HepG2 (cell line): ENCODE measurements at regions not wholly inside any gene's neighbourhood (a gene's known extent, or its start where the extent isn't known, plus 50 kb on each side); places are given as distances from the start of the nearest gene placed in this dataset.

ENCODE experiments used
- AGO1 ChIP-seq: fragments of 200-400 bp; formaldehyde crosslinking; IDR thresholded peaks from 2 replicates; pipeline ENCODE4 v1.6.1; 2017; ENCODE audit warnings: mild to moderate bottlenecking, low read depth, low read length, moderate library complexity; ENCODE audit not compliant: poor library complexity, severe bottlenecking
- CBX5 ChIP-seq: sonication (generic); formaldehyde crosslinking; IDR thresholded peaks from 2 replicates; pipeline ENCODE4 v1.4.0; 2020; ENCODE audit warnings: missing genetic modification reagents, borderline replicate concordance
- DMAP1 ChIP-seq: IDR thresholded peaks from 2 replicates; pipeline ENCODE4 v1.6.1; 2016
- FLYWCH1 ChIP-seq: sonication (generic); formaldehyde crosslinking; IDR thresholded peaks from 2 replicates; pipeline ENCODE4 v1.8.1; 2023; ENCODE audit warnings: mild to moderate bottlenecking, missing genetic modification reagents
- FOSL2 ChIP-seq: sonication (generic); formaldehyde crosslinking; IDR thresholded peaks from 2 replicates; pipeline ENCODE4 v1.4.0; 2020; ENCODE audit warnings: missing genetic modification reagents
- GLI4 ChIP-seq: sonication (generic); formaldehyde crosslinking; IDR thresholded peaks from 2 replicates; pipeline ENCODE4 v1.5.1; 2020; ENCODE audit warnings: missing genetic modification reagents, mild to moderate bottlenecking, moderate library complexity, borderline replicate concordance
- GPN1 ChIP-seq: sonication (generic); formaldehyde crosslinking; IDR thresholded peaks from 2 replicates; pipeline ENCODE4 v1.5.1; 2020; ENCODE audit warnings: missing genetic modification reagents, borderline replicate concordance
- GZF1 ChIP-seq: sonication (generic); formaldehyde crosslinking; IDR thresholded peaks from 2 replicates; pipeline ENCODE4 v1.5.1; 2020; ENCODE audit warnings: mild to moderate bottlenecking, missing genetic modification reagents
- ISL2 ChIP-seq: sonication (generic); formaldehyde crosslinking; IDR thresholded peaks from 2 replicates; pipeline ENCODE4 v1.5.0; 2020; ENCODE audit warnings: missing genetic modification reagents
- MAZ ChIP-seq, 2 experiments: sonication (generic) in 1 of 2; formaldehyde crosslinking in 1 of 2; IDR thresholded peaks; 2 replicates each; pipeline versions ENCODE4 v1.5.0 to v1.6.1; 2012 to 2020; ENCODE audit warnings: low read depth in 2 of 2, mild to moderate bottlenecking in 2 of 2, borderline replicate concordance in 1 of 2, improper control_type of control experiment in 1 of 2, low read length in 1 of 2, missing genetic modification reagents in 1 of 2, moderate library complexity in 1 of 2
- NFIC ChIP-seq: IDR thresholded peaks from 2 replicates; pipeline ENCODE4 v1.6.1; 2012; ENCODE audit warnings: mild to moderate bottlenecking, low read length, inconsistent platforms
- NFKB2 ChIP-seq: sonication (generic); formaldehyde crosslinking; IDR thresholded peaks from 2 replicates; pipeline ENCODE4 v1.4.0; 2020; ENCODE audit warnings: missing genetic modification reagents, borderline replicate concordance
- SP5 ChIP-seq: IDR thresholded peaks from 2 replicates; pipeline ENCODE4 v1.6.1; 2016; ENCODE audit warnings: low read depth, borderline replicate concordance
- TBL1XR1 ChIP-seq: fragments of 150-350 bp; IDR thresholded peaks from 2 replicates; pipeline ENCODE4 v1.6.1; 2014; ENCODE audit warnings: borderline replicate concordance, low read length; ENCODE audit not compliant: partially characterized antibody
- ZNF232 ChIP-seq: sonication (generic); formaldehyde crosslinking; IDR thresholded peaks from 2 replicates; pipeline ENCODE4 v1.4.0; 2020; ENCODE audit warnings: missing genetic modification reagents, borderline replicate concordance
- ZNF496 ChIP-seq: sonication (generic); formaldehyde crosslinking; IDR thresholded peaks from 2 replicates; pipeline ENCODE4 v1.8.1; 2023; ENCODE audit warnings: mild to moderate bottlenecking, moderate library complexity, missing genetic modification reagents; ENCODE audit not compliant: insufficient replicate concordance
- ZNF674 ChIP-seq: sonication (generic); formaldehyde crosslinking; IDR thresholded peaks from 2 replicates; pipeline ENCODE4 v1.5.0; 2020; ENCODE audit warnings: low read depth, mild to moderate bottlenecking, missing genetic modification reagents
- TF ChIP-seq, protein P1 (sequence below): sonication (generic); formaldehyde crosslinking; IDR thresholded peaks from 2 replicates; pipeline ENCODE4; 2020; ENCODE audit warnings: missing genetic modification reagents, mild to moderate bottlenecking, borderline replicate concordance
- TF ChIP-seq, protein P2 (sequence below): fragments of 450-650 bp; IDR thresholded peaks from 2 replicates; pipeline ENCODE4 v1.6.1; 2016
- TF ChIP-seq, protein P3 (sequence below): IDR thresholded peaks from 2 replicates; pipeline ENCODE4 v1.6.1; 2016; ENCODE audit warnings: low read depth, missing genetic modification reagents, missing compliant biosample characterization

DNA sequence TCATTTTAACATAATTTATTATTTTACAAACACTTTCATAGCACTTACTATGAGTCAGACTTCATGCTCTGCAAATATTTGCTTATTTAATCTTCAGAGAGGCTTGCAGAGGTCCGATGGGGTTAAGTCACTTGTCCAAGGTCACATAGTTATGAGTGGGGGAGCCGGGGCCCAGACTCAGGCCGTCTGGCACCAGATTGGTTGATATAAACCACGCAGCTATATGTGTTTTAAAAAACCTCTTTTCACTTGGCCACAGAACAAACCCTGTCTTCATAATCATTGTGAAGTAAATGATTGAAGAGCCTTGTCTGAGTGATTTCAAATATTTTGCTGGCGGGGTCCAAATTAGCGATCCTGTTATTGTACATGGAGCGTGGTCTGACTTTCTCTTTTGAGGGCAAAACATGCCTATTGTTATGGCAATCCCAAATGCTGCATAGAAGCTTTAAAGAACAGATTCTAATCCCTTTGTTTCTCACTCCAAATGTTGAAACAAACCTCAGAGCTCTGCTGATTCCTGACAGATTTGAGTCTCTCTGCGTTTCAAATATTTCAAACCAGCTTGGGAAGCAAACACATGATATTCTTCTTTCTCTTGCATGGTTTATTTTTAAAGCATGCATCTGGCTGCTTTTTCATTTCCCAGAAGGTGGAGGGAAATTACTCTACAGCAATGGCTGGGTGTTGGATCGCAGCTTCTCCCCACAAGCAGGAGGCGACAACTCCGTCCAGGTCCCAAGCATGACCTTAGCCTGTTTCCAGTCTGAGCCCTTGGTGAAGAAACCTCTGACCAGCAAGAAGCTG lies 142.4 kb downstream of the DDX1 start (continued):
- TF ChIP-seq ZNF674 (no peak), GLI4 (CRISPR knock-in tag) (no peak), DMAP1 (CRISPR knock-in tag) (no peak), NFKB2 (CRISPR knock-in tag) (no peak), GZF1 (no peak), ISL2 (CRISPR knock-in tag) (peak; percentile 59; the same call in 1 of the 2 replicates), TBL1XR1 (no peak), FLYWCH1 (CRISPR knock-in tag) (no peak), CBX5 (no peak), AGO1 (no peak), GPN1 (CRISPR knock-in tag) (no peak), MAZ (IDR thresholded peaks at IDR 0.05; ENCODE audit: borderline replicate concordance, low read depth, low read length) (no peak), MAZ (CRISPR knock-in tag; IDR thresholded peaks at IDR 0.05; ENCODE audit: low read depth) (no peak), FOSL2 (peak; percentile 86), ZNF232 (no peak), ZNF496 (CRISPR knock-in tag) (no peak), SP5 (CRISPR knock-in tag) (no peak), NFIC (no peak)
- TF ChIP-seq, protein P1, sequence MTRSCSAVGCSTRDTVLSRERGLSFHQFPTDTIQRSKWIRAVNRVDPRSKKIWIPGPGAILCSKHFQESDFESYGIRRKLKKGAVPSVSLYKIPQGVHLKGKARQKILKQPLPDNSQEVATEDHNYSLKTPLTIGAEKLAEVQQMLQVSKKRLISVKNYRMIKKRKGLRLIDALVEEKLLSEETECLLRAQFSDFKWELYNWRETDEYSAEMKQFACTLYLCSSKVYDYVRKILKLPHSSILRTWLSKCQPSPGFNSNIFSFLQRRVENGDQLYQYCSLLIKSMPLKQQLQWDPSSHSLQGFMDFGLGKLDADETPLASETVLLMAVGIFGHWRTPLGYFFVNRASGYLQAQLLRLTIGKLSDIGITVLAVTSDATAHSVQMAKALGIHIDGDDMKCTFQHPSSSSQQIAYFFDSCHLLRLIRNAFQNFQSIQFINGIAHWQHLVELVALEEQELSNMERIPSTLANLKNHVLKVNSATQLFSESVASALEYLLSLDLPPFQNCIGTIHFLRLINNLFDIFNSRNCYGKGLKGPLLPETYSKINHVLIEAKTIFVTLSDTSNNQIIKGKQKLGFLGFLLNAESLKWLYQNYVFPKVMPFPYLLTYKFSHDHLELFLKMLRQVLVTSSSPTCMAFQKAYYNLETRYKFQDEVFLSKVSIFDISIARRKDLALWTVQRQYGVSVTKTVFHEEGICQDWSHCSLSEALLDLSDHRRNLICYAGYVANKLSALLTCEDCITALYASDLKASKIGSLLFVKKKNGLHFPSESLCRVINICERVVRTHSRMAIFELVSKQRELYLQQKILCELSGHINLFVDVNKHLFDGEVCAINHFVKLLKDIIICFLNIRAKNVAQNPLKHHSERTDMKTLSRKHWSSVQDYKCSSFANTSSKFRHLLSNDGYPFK: no peak
- TF ChIP-seq, protein P2, sequence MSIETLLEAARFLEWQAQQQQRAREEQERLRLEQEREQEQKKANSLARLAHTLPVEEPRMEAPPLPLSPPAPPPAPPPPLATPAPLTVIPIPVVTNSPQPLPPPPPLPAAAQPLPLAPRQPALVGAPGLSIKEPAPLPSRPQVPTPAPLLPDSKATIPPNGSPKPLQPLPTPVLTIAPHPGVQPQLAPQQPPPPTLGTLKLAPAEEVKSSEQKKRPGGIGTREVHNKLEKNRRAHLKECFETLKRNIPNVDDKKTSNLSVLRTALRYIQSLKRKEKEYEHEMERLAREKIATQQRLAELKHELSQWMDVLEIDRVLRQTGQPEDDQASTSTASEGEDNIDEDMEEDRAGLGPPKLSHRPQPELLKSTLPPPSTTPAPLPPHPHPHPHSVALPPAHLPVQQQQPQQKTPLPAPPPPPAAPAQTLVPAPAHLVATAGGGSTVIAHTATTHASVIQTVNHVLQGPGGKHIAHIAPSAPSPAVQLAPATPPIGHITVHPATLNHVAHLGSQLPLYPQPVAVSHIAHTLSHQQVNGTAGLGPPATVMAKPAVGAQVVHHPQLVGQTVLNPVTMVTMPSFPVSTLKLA: no peak
- TF ChIP-seq, protein P3, sequence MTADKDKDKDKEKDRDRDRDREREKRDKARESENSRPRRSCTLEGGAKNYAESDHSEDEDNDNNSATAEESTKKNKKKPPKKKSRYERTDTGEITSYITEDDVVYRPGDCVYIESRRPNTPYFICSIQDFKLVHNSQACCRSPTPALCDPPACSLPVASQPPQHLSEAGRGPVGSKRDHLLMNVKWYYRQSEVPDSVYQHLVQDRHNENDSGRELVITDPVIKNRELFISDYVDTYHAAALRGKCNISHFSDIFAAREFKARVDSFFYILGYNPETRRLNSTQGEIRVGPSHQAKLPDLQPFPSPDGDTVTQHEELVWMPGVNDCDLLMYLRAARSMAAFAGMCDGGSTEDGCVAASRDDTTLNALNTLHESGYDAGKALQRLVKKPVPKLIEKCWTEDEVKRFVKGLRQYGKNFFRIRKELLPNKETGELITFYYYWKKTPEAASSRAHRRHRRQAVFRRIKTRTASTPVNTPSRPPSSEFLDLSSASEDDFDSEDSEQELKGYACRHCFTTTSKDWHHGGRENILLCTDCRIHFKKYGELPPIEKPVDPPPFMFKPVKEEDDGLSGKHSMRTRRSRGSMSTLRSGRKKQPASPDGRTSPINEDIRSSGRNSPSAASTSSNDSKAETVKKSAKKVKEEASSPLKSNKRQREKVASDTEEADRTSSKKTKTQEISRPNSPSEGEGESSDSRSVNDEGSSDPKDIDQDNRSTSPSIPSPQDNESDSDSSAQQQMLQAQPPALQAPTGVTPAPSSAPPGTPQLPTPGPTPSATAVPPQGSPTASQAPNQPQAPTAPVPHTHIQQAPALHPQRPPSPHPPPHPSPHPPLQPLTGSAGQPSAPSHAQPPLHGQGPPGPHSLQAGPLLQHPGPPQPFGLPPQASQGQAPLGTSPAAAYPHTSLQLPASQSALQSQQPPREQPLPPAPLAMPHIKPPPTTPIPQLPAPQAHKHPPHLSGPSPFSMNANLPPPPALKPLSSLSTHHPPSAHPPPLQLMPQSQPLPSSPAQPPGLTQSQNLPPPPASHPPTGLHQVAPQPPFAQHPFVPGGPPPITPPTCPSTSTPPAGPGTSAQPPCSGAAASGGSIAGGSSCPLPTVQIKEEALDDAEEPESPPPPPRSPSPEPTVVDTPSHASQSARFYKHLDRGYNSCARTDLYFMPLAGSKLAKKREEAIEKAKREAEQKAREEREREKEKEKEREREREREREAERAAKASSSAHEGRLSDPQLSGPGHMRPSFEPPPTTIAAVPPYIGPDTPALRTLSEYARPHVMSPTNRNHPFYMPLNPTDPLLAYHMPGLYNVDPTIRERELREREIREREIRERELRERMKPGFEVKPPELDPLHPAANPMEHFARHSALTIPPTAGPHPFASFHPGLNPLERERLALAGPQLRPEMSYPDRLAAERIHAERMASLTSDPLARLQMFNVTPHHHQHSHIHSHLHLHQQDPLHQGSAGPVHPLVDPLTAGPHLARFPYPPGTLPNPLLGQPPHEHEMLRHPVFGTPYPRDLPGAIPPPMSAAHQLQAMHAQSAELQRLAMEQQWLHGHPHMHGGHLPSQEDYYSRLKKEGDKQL (CRISPR knock-in tag): peak; percentile 21; the same call in 1 of the 2 replicates
